ENCODE measurements at regions not wholly inside any gene's neighbourhood (a gene's known extent, or its start where the extent isn't known, plus 50 kb on each side); places are given as distances from the start of the nearest gene placed in this dataset.

DNA sequence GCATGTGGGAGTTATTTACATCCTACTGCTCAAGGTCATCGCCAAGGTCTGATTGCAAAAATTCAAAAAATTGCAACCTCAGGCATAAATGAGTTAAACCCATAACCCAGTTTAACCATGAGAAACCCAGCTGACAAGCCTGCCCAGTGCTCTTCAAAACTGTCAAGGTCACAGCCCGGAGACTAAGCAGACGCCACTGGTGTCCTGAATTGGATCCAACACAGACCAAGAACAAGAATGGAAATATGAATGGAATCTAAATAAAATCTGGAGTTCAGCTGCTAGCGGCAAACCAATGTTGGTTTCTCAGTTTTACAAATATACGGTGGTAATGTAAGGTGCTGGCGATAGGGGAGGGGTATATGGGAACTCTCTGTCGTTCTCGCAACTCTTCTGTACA, 201.5 kb upstream of the MVB12B start:
- no peak overlapping the region for H3K4me3 ChIP-seq (replicated peaks in 1 of 4; ENCODE audit: control extremely low read depth in 1 of 4, insufficient read depth in 1 of 4, low read depth in 3 of 4, low read length in 4 of 4)
- H3K36me3 ChIP-seq (ENCODE audit: control insufficient read depth, insufficient read depth, low read length): no peaks in the 10 kb centered on the region
- H3K4me1 ChIP-seq (ENCODE audit: control insufficient read depth, extremely low read depth, insufficient read depth, low read length): no peaks in the 10 kb centered on the region
- no peak overlapping the region for H3K9ac ChIP-seq (ENCODE audit: insufficient read depth, low read length)
- DNase-seq (ENCODE audit: low read depth in 2 of 2): no peak
- no peaks in the 10 kb centered on the region for H4K20me1 ChIP-seq (ENCODE audit: control insufficient read depth, extremely low read depth, insufficient read depth, low read length)
- no peak overlapping the region for H2AFZ ChIP-seq (ENCODE audit: low read length)
- H3K4me2 ChIP-seq (ENCODE audit: extremely low read depth, insufficient read depth, low read length): no peak overlapping the region
- no peaks in the 10 kb centered on the region for H3K9me3 ChIP-seq (ENCODE audit: control insufficient read depth, insufficient read depth, low read depth, low read length)
- H3K27ac ChIP-seq (ENCODE audit: insufficient read depth, low read length): no peak overlapping the region
- no peaks in the 10 kb centered on the region for H3K79me2 ChIP-seq (ENCODE audit: control insufficient read depth, insufficient read depth, low read length)
- H3K27me3 ChIP-seq (ENCODE audit: control insufficient read depth, insufficient read depth, low read length): peaks cover 5% of the 10 kb centered on the region
- no peak for TF ChIP-seq EZH2 (IDR thresholded peaks at IDR 0.05; ENCODE audit: low read length, missing control alignments)
- TF ChIP-seq, protein P1, sequence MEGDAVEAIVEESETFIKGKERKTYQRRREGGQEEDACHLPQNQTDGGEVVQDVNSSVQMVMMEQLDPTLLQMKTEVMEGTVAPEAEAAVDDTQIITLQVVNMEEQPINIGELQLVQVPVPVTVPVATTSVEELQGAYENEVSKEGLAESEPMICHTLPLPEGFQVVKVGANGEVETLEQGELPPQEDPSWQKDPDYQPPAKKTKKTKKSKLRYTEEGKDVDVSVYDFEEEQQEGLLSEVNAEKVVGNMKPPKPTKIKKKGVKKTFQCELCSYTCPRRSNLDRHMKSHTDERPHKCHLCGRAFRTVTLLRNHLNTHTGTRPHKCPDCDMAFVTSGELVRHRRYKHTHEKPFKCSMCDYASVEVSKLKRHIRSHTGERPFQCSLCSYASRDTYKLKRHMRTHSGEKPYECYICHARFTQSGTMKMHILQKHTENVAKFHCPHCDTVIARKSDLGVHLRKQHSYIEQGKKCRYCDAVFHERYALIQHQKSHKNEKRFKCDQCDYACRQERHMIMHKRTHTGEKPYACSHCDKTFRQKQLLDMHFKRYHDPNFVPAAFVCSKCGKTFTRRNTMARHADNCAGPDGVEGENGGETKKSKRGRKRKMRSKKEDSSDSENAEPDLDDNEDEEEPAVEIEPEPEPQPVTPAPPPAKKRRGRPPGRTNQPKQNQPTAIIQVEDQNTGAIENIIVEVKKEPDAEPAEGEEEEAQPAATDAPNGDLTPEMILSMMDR (conservative IDR thresholded peaks at IDR 0.05 in 1 of 2, IDR thresholded peaks at IDR 0.05 in 1 of 2; ENCODE audit: low read depth in 1 of 2, low read length in 2 of 2): no peak

DNA sequence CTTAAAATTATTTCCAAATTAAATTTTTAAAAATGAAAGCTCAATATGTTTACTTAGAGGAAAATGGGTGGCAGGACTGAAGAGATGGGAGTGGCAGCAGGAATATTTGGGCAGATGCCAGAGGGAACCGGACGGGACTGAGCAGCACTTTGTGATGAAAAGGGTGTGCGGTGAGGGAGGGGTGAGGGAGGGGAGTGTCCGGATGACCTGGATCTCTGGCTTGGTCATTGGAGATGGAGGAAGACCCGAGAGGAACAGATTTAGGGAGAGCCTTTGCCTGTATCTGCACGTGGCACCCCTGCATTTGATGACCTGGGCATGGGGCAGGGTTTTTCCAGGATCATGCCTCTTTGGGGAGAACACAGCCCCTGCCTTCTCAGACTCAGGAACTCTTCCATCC, 201.1 kb upstream of the MVB12B start:
- Histone ChIP-seq H4K20me1 (ENCODE audit: control insufficient read depth, extremely low read depth, insufficient read depth, low read length) (no peaks in the 10 kb centered on the region), H3K36me3 (ENCODE audit: control insufficient read depth, insufficient read depth, low read length) (no peaks in the 10 kb centered on the region), H3K27ac (ENCODE audit: insufficient read depth, low read length) (no peak overlapping the region), H3K4me3 (replicated peaks in 1 of 4; ENCODE audit: control extremely low read depth in 1 of 4, insufficient read depth in 1 of 4, low read depth in 3 of 4, low read length in 4 of 4) (no peak overlapping the region), H3K27me3 (ENCODE audit: control insufficient read depth, insufficient read depth, low read length) (peaks cover 5% of the 10 kb centered on the region), H3K9ac (ENCODE audit: insufficient read depth, low read length) (no peak overlapping the region), H3K4me2 (ENCODE audit: extremely low read depth, insufficient read depth, low read length) (no peak overlapping the region), H3K9me3 (ENCODE audit: control insufficient read depth, insufficient read depth, low read depth, low read length) (no peaks in the 10 kb centered on the region), H2AFZ (ENCODE audit: low read length) (no peak overlapping the region), H3K79me2 (ENCODE audit: control insufficient read depth, insufficient read depth, low read length) (no peaks in the 10 kb centered on the region), H3K4me1 (ENCODE audit: control insufficient read depth, extremely low read depth, insufficient read depth, low read length) (no peaks in the 10 kb centered on the region)
- DNase-seq (ENCODE audit: low read depth in 2 of 2): no peak
- TF ChIP-seq EZH2 (IDR thresholded peaks at IDR 0.05; ENCODE audit: low read length, missing control alignments): no peak
- TF ChIP-seq, protein P1 (conservative IDR thresholded peaks at IDR 0.05 in 1 of 2, IDR thresholded peaks at IDR 0.05 in 1 of 2; ENCODE audit: low read depth in 1 of 2, low read length in 2 of 2): no peak

DNA sequence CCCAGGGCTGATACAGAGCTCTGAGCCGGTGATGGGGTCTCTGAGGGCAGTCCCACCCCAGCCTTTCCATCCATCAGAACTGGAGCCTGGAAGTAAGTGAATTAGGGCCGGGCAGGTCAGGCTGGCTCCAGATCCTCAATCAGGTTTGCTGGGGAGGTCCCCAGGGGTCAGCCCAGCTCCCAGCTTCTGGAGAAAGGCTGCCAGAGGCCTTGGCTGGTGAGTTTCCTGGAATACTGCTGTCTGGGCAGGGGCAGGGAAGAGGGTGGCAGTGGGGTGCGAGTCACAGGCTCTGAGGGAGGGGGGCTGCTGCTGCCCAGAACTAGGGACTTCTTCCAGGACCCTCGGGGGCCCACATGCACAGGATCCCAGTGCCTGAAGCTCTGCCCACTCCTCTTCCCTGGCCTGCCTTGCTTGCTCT, 200.6 kb upstream of the MVB12B start:
- DNase-seq (ENCODE audit: low read depth in 2 of 2): no peak
- H3K9ac ChIP-seq (ENCODE audit: insufficient read depth, low read length): no peak overlapping the region
- no peak overlapping the region for H3K4me3 ChIP-seq (replicated peaks in 1 of 4; ENCODE audit: control extremely low read depth in 1 of 4, insufficient read depth in 1 of 4, low read depth in 3 of 4, low read length in 4 of 4)
- no peak overlapping the region for H3K27ac ChIP-seq (ENCODE audit: insufficient read depth, low read length)
- H4K20me1 ChIP-seq (ENCODE audit: control insufficient read depth, extremely low read depth, insufficient read depth, low read length): no peaks in the 10 kb centered on the region
- H3K79me2 ChIP-seq (ENCODE audit: control insufficient read depth, insufficient read depth, low read length): no peaks in the 10 kb centered on the region
- TF ChIP-seq, protein P1 (conservative IDR thresholded peaks at IDR 0.05 in 1 of 2, IDR thresholded peaks at IDR 0.05 in 1 of 2; ENCODE audit: low read depth in 1 of 2, low read length in 2 of 2): no peak
- no peak for TF ChIP-seq EZH2 (IDR thresholded peaks at IDR 0.05; ENCODE audit: low read length, missing control alignments)
- no peak overlapping the region for H2AFZ ChIP-seq (ENCODE audit: low read length)
- no peak overlapping the region for H3K4me2 ChIP-seq (ENCODE audit: extremely low read depth, insufficient read depth, low read length)
- peaks cover 5% of the 10 kb centered on the region for H3K27me3 ChIP-seq (ENCODE audit: control insufficient read depth, insufficient read depth, low read length)
- no peaks in the 10 kb centered on the region for H3K36me3 ChIP-seq (ENCODE audit: control insufficient read depth, insufficient read depth, low read length)
- H3K4me1 ChIP-seq (ENCODE audit: control insufficient read depth, extremely low read depth, insufficient read depth, low read length): no peaks in the 10 kb centered on the region
- H3K9me3 ChIP-seq (ENCODE audit: control insufficient read depth, insufficient read depth, low read depth, low read length): no peaks in the 10 kb centered on the region

Measured in fibroblast of lung (primary cell).